HepG2 (cell line): ENCODE measurements at regions not wholly inside any gene's neighbourhood (a gene's known extent, or its start where the extent isn't known, plus 50 kb on each side); places are given as distances from the start of the nearest gene placed in this dataset.
A peak's percentile ranks its signal among the peaks of the same experiment; 100 is the strongest.

Experiments used
- ARNTL ChIP-seq: sonication (generic); formaldehyde crosslinking; IDR thresholded peaks from 2 replicates; pipeline ENCODE4 v1.4.0; 2020; ENCODE audit warnings: mild to moderate bottlenecking, missing genetic modification reagents
- CEBPG ChIP-seq: IDR thresholded peaks from 2 replicates; pipeline ENCODE4 v1.6.1; 2016
- HOXA7 ChIP-seq: sonication (generic); formaldehyde crosslinking; IDR thresholded peaks from 2 replicates; pipeline ENCODE4 v1.8.1; 2022; ENCODE audit warnings: mild to moderate bottlenecking, missing genetic modification reagents, moderate library complexity
- MNT ChIP-seq: fragments of 450-650 bp; IDR thresholded peaks from 2 replicates; pipeline ENCODE4 v1.6.1; 2016
- REST ChIP-seq, 2 experiments: IDR thresholded peaks; 2 replicates each; pipeline ENCODE4 v1.6.1; 2011 to 2012; ENCODE audit warnings: low read length in 2 of 2, borderline replicate concordance in 1 of 2, low read depth in 1 of 2, mild to moderate bottlenecking in 1 of 2, moderate library complexity in 1 of 2
- SALL1 ChIP-seq: sonication (generic); formaldehyde crosslinking; IDR thresholded peaks from 2 replicates; pipeline ENCODE4 v1.8.0; 2022; ENCODE audit warnings: mild to moderate bottlenecking, missing genetic modification reagents
- SMAD3 ChIP-seq: sonication (generic); formaldehyde crosslinking; IDR thresholded peaks from 2 replicates; pipeline ENCODE4 v1.4.0; 2020; ENCODE audit warnings: missing genetic modification reagents
- UBTF ChIP-seq: sonication (generic); formaldehyde crosslinking; IDR thresholded peaks from 2 replicates; pipeline ENCODE4 v1.4.0; 2020; ENCODE audit warnings: mild to moderate bottlenecking, missing genetic modification reagents
- ZBTB10 ChIP-seq: sonication (generic); formaldehyde crosslinking; IDR thresholded peaks from 2 replicates; pipeline ENCODE4 v1.4.0; 2020; ENCODE audit warnings: missing genetic modification reagents, borderline replicate concordance
- ZNF224 ChIP-seq: sonication (generic); formaldehyde crosslinking; IDR thresholded peaks from 2 replicates; pipeline ENCODE4 v1.5.0; 2020; ENCODE audit warnings: mild to moderate bottlenecking, missing genetic modification reagents
- ZNF597 ChIP-seq: sonication (generic); formaldehyde crosslinking; IDR thresholded peaks from 2 replicates; pipeline ENCODE4 v1.5.0; 2020; ENCODE audit warnings: missing genetic modification reagents
- ZNF598 ChIP-seq: sonication (generic); formaldehyde crosslinking; IDR thresholded peaks from 2 replicates; pipeline ENCODE4 v1.5.1; 2020; ENCODE audit warnings: mild to moderate bottlenecking, missing genetic modification reagents, borderline replicate concordance
- ZNF761 ChIP-seq: sonication (generic); formaldehyde crosslinking; conservative IDR thresholded peaks from 2 replicates; pipeline ENCODE4 v1.4.0; 2020; ENCODE audit warnings: mild to moderate bottlenecking, missing genetic modification reagents
- ZNF770 ChIP-seq: sonication (generic); formaldehyde crosslinking; IDR thresholded peaks from 2 replicates; pipeline ENCODE4 v1.5.0; 2020; ENCODE audit warnings: mild to moderate bottlenecking, missing genetic modification reagents

GRCh38 chr6:44655412-44656342 lies 268.2 kb downstream of the CDC5L start (continued):
- TF ChIP-seq ZNF597 (no peak), HOXA7 (CRISPR knock-in tag) (no peak), CEBPG (CRISPR knock-in tag) (peak; percentile 67), MNT (peak; percentile 21; the same call in 1 of the 2 replicates), UBTF (CRISPR knock-in tag) (no peak), REST (IDR thresholded peaks at IDR 0.05; ENCODE audit: borderline replicate concordance in 1 of 2, low read depth in 1 of 2, low read length in 2 of 2) (no peak), ZNF598 (CRISPR knock-in tag) (peak; percentile 63; the same call in 1 of the 2 replicates), ZNF761 (CRISPR knock-in tag) (no peak), SALL1 (CRISPR knock-in tag) (peak; percentile 60; the same call in 1 of the 2 replicates), ZNF224 (CRISPR knock-in tag) (no peak), ARNTL (no peak), SMAD3 (CRISPR knock-in tag) (0 out of 2 replicates have a peak, but pooled peaks have one; percentile 48), ZNF770 (CRISPR knock-in tag) (no peak), ZBTB10 (CRISPR knock-in tag) (no peak)
